Ishikawa (cell line): ENCODE measurements at regions not wholly inside any gene's neighbourhood (a gene's known extent, or its start where the extent isn't known, plus 50 kb on each side); places are given as distances from the start of the nearest gene placed in this dataset.

Experiments used
- CEBPB ChIP-seq: IDR thresholded peaks from 2 replicates; pipeline ENCODE4 v1.6.1; 2012
- CREB1 ChIP-seq: IDR thresholded peaks from 2 replicates; pipeline ENCODE4 v1.6.1; 2012; ENCODE audit warnings: low read depth
- EGR1 ChIP-seq: IDR thresholded peaks from 2 replicates; pipeline ENCODE4 v1.6.1; 2012
- EP300 ChIP-seq: IDR thresholded peaks from 2 replicates; pipeline ENCODE4 v1.6.1; 2012; ENCODE audit warnings: borderline replicate concordance
- FOXM1 ChIP-seq: IDR thresholded peaks from 2 replicates; pipeline ENCODE4 v1.6.1; 2012; ENCODE audit warnings: low read depth, borderline replicate concordance
- MAX ChIP-seq: IDR thresholded peaks from 2 replicates; pipeline ENCODE4 v1.6.1; 2012
- NFIC ChIP-seq: IDR thresholded peaks from 2 replicates; pipeline ENCODE4 v1.6.1; 2012
- RAD21 ChIP-seq: IDR thresholded peaks from 2 replicates; pipeline ENCODE4 v1.6.1; 2012; ENCODE audit warnings: low read depth
- REST ChIP-seq: IDR thresholded peaks from 2 replicates; pipeline ENCODE4 v1.6.1; 2012; ENCODE audit warnings: low read depth, mild to moderate bottlenecking
- TAF1 ChIP-seq: IDR thresholded peaks from 2 replicates; pipeline ENCODE4 v1.6.1; 2012; ENCODE audit warnings: low read depth, mild to moderate bottlenecking
- TCF12 ChIP-seq: IDR thresholded peaks from 2 replicates; pipeline ENCODE4 v1.6.1; 2012; ENCODE audit warnings: low read depth
- TEAD4 ChIP-seq: IDR thresholded peaks from 2 replicates; pipeline ENCODE4 v1.6.1; 2012
- USF1 ChIP-seq: IDR thresholded peaks from 2 replicates; pipeline ENCODE4 v1.6.1; 2012
- YY1 ChIP-seq: IDR thresholded peaks from 2 replicates; pipeline ENCODE4 v1.6.1; 2012; ENCODE audit warnings: low read depth
- ZBTB7A ChIP-seq: IDR thresholded peaks from 2 replicates; pipeline ENCODE4 v1.6.1; 2012; ENCODE audit warnings: low read depth

- TF ChIP-seq TEAD4 (no peak), RAD21 (no peak), NFIC (no peak), TAF1 (no peak), CEBPB (no peak), FOXM1 (no peak), YY1 (no peak), MAX (no peak)
Measured at GRCh38 chr3:103167850-103168249, 733.0 kb downstream of the ZPLD1 start.

GRCh38 chr3:103169289-103169688, 734.5 kb downstream of the ZPLD1 start:
- TF ChIP-seq EP300, result no peak
- TF ChIP-seq TCF12, result no peak
- no peak for TF ChIP-seq REST
- TF ChIP-seq MAX, result no peak
- no peak for TF ChIP-seq CEBPB
- no peak for TF ChIP-seq NFIC
- no peak for TF ChIP-seq EGR1

GRCh38 chr3:103170651-103171050, 735.8 kb downstream of the ZPLD1 start:
- TF ChIP-seq NFIC (no peak), TEAD4 (no peak), TCF12 (no peak), RAD21 (no peak), FOXM1 (no peak), REST (no peak), MAX (no peak), TAF1 (no peak), CREB1 (no peak), CEBPB (no peak), EGR1 (no peak), EP300 (no peak), ZBTB7A (no peak), YY1 (no peak), USF1 (no peak)

- TF ChIP-seq CEBPB (no peak), ZBTB7A (no peak), YY1 (no peak), REST (no peak), TAF1 (no peak)
Measured at GRCh38 chr3:103173940-103174339, 739.1 kb downstream of the ZPLD1 start.

GRCh38 chr3:103181160-103181559, 746.3 kb downstream of the ZPLD1 start:
- TF ChIP-seq CREB1 (no peak), MAX (no peak), TAF1 (no peak), NFIC (no peak), EGR1 (no peak), FOXM1 (no peak), ZBTB7A (no peak), RAD21 (no peak), YY1 (no peak), TEAD4 (no peak), USF1 (no peak), EP300 (no peak), TCF12 (no peak), CEBPB (no peak)
